SK-N-SH (cell line): ENCODE measurements at regions not wholly inside any gene's neighbourhood (a gene's known extent, or its start where the extent isn't known, plus 50 kb on each side); places are given as distances from the start of the nearest gene placed in this dataset.

ENCODE experiments used
- CTCF ChIA-PET: fragments of 300-600, 350-600 bp; formaldehyde crosslinking; extraction: SDS; loops from one replicate; lab custom pipeline; 2021; lab: Yijun Ruan, JAX
- POLR2A ChIA-PET: fragments of 350-600 bp; sonication (Branson Sonifier 250); formaldehyde crosslinking; extraction: SDS; loops from one replicate; lab custom pipeline; 2020; ENCODE audit warnings: antibody characterized with exemption, inconsistent platforms; lab: Yijun Ruan, JAX
- DNase-seq: peaks from one replicate; pipeline ENCODE4 v3.0.0; 2012
- H2AFZ ChIP-seq: fragments of 200-600 bp; sonication (generic); 2 replicates; pipeline ENCODE4 v1.8.1; 2016; ENCODE audit warnings: antibody characterized with exemption, mild to moderate bottlenecking, low read depth
- H3F3A ChIP-seq: fragments of 200-600 bp; sonication (generic); replicated peaks from 2 replicates; pipeline ENCODE3; 2016; ENCODE audit warnings: antibody characterized with exemption, mild to moderate bottlenecking; ENCODE audit not compliant: insufficient read depth
- H3K27ac ChIP-seq, 2 experiments: fragments of 200-500 bp in 1 of 2; fragments of 200-600 bp in 1 of 2; sonication (Bioruptor generic) in 1 of 2; sonication (generic), shearing (Covaris generic) in 1 of 2; 2 replicates each; pipeline versions ENCODE4 v1.5.1 to v1.6.1; 2014 to 2016; ENCODE audit warnings: low read depth in 2 of 2, inconsistent platforms in 1 of 2, low read length in 1 of 2, mild to moderate bottlenecking in 1 of 2, mixed read lengths in 1 of 2
- H3K27me3 ChIP-seq: fragments of 200-600 bp; sonication (generic), shearing (Covaris generic); 2 replicates; pipeline ENCODE4 v1.6.1; 2016; ENCODE audit warnings: mixed run types; ENCODE audit not compliant: insufficient read depth
- H3K36me3 ChIP-seq, 2 experiments: fragments of 200-500 bp in 1 of 2; fragments of 200-600 bp in 1 of 2; sonication (Bioruptor generic) in 1 of 2; sonication (generic) in 1 of 2; replicated peaks in 1 of 2; 2 replicates each; pipeline versions ENCODE3 to v1.5.1; 2014 to 2016; ENCODE audit warnings: low read length in 1 of 2, mild to moderate bottlenecking in 1 of 2; ENCODE audit not compliant: insufficient read depth in 2 of 2, control insufficient read depth in 1 of 2
- H3K4me1 ChIP-seq, 2 experiments: fragments of 200-500 bp in 1 of 2; fragments of 200-600 bp in 1 of 2; sonication (Bioruptor generic) in 1 of 2; sonication (generic), shearing (Covaris generic) in 1 of 2; 2 replicates each; pipeline versions ENCODE4 v1.5.1 to v1.6.1; 2014 to 2016; ENCODE audit warnings: low read depth in 1 of 2, low read length in 1 of 2, mixed run types in 1 of 2; ENCODE audit not compliant: insufficient read depth in 2 of 2, control insufficient read depth in 1 of 2
- H3K4me2 ChIP-seq: fragments of 200-600 bp; sonication (generic), shearing (Covaris generic); 2 replicates; pipeline ENCODE4 v1.6.1; 2017; ENCODE audit warnings: mixed run types
- H3K4me3 ChIP-seq, 2 experiments: fragments of 200-500 bp in 1 of 2; fragments of 200-600 bp in 1 of 2; sonication (Bioruptor generic) in 1 of 2; sonication (generic), shearing (Covaris generic) in 1 of 2; 2 replicates each; pipeline versions ENCODE4 v1.5.1 to v1.8.1; 2014 to 2016; ENCODE audit warnings: low read depth in 2 of 2, inconsistent platforms in 1 of 2, low read length in 1 of 2, mild to moderate bottlenecking in 1 of 2, mixed read lengths in 1 of 2, moderate library complexity in 1 of 2
- H3K79me2 ChIP-seq: fragments of 200-600 bp; sonication (generic); 2 replicates; pipeline ENCODE4 v1.8.1; 2017; ENCODE audit warnings: mild to moderate bottlenecking; ENCODE audit not compliant: insufficient read depth
- H3K9ac ChIP-seq: fragments of 200-600 bp; sonication (generic); 2 replicates; pipeline ENCODE4 v1.6.1; 2017; ENCODE audit warnings: mixed run types
- H3K9me2 ChIP-seq: fragments of 200-600 bp; sonication (generic); 2 replicates; pipeline ENCODE4 v1.6.1; 2017; ENCODE audit warnings: mixed run types
- H3K9me3 ChIP-seq: fragments of 200-600 bp; sonication (generic); 2 replicates; pipeline ENCODE4 v1.6.1; 2017; ENCODE audit warnings: mixed run types, mild to moderate bottlenecking, moderate library complexity
- H4K20me1 ChIP-seq: fragments of 200-600 bp; sonication (generic); 2 replicates; pipeline ENCODE4 v1.6.1; 2017; ENCODE audit warnings: mild to moderate bottlenecking, mixed run types; ENCODE audit not compliant: insufficient read depth
- ELF1 ChIP-seq: IDR thresholded peaks from 2 replicates; pipeline ENCODE4 v1.4.0; 2012
- FOSL2 ChIP-seq: IDR thresholded peaks from 2 replicates; pipeline ENCODE4 v1.4.0; 2012; ENCODE audit warnings: low read depth, mild to moderate bottlenecking, moderate library complexity, borderline replicate concordance
- FOXM1 ChIP-seq: IDR thresholded peaks from 2 replicates; pipeline ENCODE4 v1.4.0; 2012; ENCODE audit warnings: low read depth, mild to moderate bottlenecking
- GATA2 ChIP-seq: sonication (generic); formaldehyde crosslinking; IDR thresholded peaks from 2 replicates; pipeline ENCODE4 v1.5.0; 2020; ENCODE audit warnings: mild to moderate bottlenecking, missing genetic modification reagents
- JUND ChIP-seq: IDR thresholded peaks from 2 replicates; pipeline ENCODE4 v1.4.0; 2012
- MAX ChIP-seq: IDR thresholded peaks from 2 replicates; pipeline ENCODE4 v1.4.0; 2012; ENCODE audit warnings: low read depth
- MEF2A ChIP-seq: IDR thresholded peaks from 2 replicates; pipeline ENCODE4 v1.4.0; 2012; ENCODE audit warnings: low read depth, borderline replicate concordance
- NFIC ChIP-seq: IDR thresholded peaks from 2 replicates; pipeline ENCODE4 v1.4.0; 2012; ENCODE audit warnings: borderline replicate concordance
- NRF1 ChIP-seq: IDR thresholded peaks from 2 replicates; pipeline ENCODE4 v1.6.1; 2012; ENCODE audit warnings: low read depth, mild to moderate bottlenecking, low read length
- POLR2AphosphoS5 ChIP-seq: IDR thresholded peaks from 2 replicates; pipeline ENCODE4 v1.6.1; 2012; ENCODE audit warnings: low read depth, low read length
- RAD21 ChIP-seq: IDR thresholded peaks from 2 replicates; pipeline ENCODE4 v1.6.1; 2012; ENCODE audit warnings: mild to moderate bottlenecking, low read length
- RCOR1 ChIP-seq: fragments of 150-350 bp; IDR thresholded peaks from 2 replicates; pipeline ENCODE4 v1.6.1; 2017; ENCODE audit warnings: antibody characterized with exemption, low read length
- REST ChIP-seq: IDR thresholded peaks from 2 replicates; pipeline ENCODE4 v1.6.1; 2012; ENCODE audit warnings: mild to moderate bottlenecking, low read depth, low read length, moderate library complexity
- RFX5 ChIP-seq: IDR thresholded peaks from 2 replicates; pipeline ENCODE4 v1.6.1; 2012; ENCODE audit warnings: mild to moderate bottlenecking, improper control_type of control experiment, low read length
- USF1 ChIP-seq: IDR thresholded peaks from 2 replicates; pipeline ENCODE4 v1.4.0; 2012; ENCODE audit warnings: low read depth, borderline replicate concordance
- ZBTB33 ChIP-seq: IDR thresholded peaks from 2 replicates; pipeline ENCODE4 v1.4.0; 2012; ENCODE audit warnings: low read depth, borderline replicate concordance
- WGBS: methylation state at CpG from one replicate; pipeline ENCODE4 v1.1.6; 2017; ENCODE audit warnings: low lambda C conversion rate; 5-methylcytosine and 5-hydroxymethylcytosine counted together

- H3K4me1 ChIP-seq: 0 out of 4 replicates have a peak, but pooled peaks cover 0 to 4% of the 10 kb centered on the region in 2 experiments
- no peak overlapping the region for H3K4me2 ChIP-seq
- no peak overlapping the region for H2AFZ ChIP-seq
- no peaks in the 10 kb centered on the region for H3K79me2 ChIP-seq
- H3K27ac ChIP-seq: no peak overlapping the region
- H3K9me2 ChIP-seq: no peaks in the 10 kb centered on the region; the same call in 1 of the 2 replicates
- no peaks in the 10 kb centered on the region for H3F3A ChIP-seq
- no peaks in the 10 kb centered on the region for H3K27me3 ChIP-seq
- DNase-seq: no peak
- CTCF ChIA-PET: interaction anchor here (1.2 kb wide), 1 partner anchor 19 kb away, joined by 3 read pairs; no protein-coding TSS in a partner anchor
- H3K9ac ChIP-seq: no peak overlapping the region
- H3K36me3 ChIP-seq: no peaks in the 10 kb centered on the region
- no peak overlapping the region for H3K4me3 ChIP-seq
- H3K9me3 ChIP-seq: no peaks in the 10 kb centered on the region
- POLR2A ChIA-PET: no interaction called here
- TF ChIP-seq NFIC (no peak), GATA2 (CRISPR knock-in tag) (no peak), NRF1 (no peak), ELF1 (no peak), ZBTB33 (no peak), MAX (no peak)
- no peaks in the 10 kb centered on the region for H4K20me1 ChIP-seq
These were observed 321.7 kb downstream of the CENPW start for GRCh38 chr6:126661646-126662045.

- no peaks in the 10 kb centered on the region for H3K9me3 ChIP-seq
- H3K4me2 ChIP-seq: no peak overlapping the region
- no peaks in the 10 kb centered on the region; the same call in 1 of the 2 replicates for H3K9me2 ChIP-seq
- H3K4me1 ChIP-seq: 0 out of 4 replicates have a peak, but pooled peaks cover 0 to 4% of the 10 kb centered on the region in 2 experiments
- H3K36me3 ChIP-seq: no peaks in the 10 kb centered on the region
- no peaks in the 10 kb centered on the region for H4K20me1 ChIP-seq
- CTCF ChIA-PET: interaction anchor here (1.4 to 1.9 kb wide), 2 partner anchors 302 to 665 kb away, joined by 4 to 5 read pairs; no protein-coding TSS in a partner anchor
- no peaks in the 10 kb centered on the region for H3K27me3 ChIP-seq
- POLR2A ChIA-PET: no interaction called here
- H2AFZ ChIP-seq: no peak overlapping the region
- H3K79me2 ChIP-seq: no peaks in the 10 kb centered on the region
- no peak for TF ChIP-seq MEF2A
- no peak for TF ChIP-seq POLR2AphosphoS5
- TF ChIP-seq, all 33 proteins: peak for 0
- H3K4me3 ChIP-seq: no peak overlapping the region
- DNase-seq: no peak
- H3F3A ChIP-seq: no peaks in the 10 kb centered on the region
- H3K27ac ChIP-seq: no peak overlapping the region
- no peak overlapping the region for H3K9ac ChIP-seq
These were observed 323.1 kb downstream of the CENPW start for GRCh38 chr6:126662966-126663365.

- Histone ChIP-seq H3F3A (no peaks in the 10 kb centered on the region), H3K4me1 (0 out of 4 replicates have a peak, but pooled peaks cover 0 to 4% of the 10 kb centered on the region in 2 experiments), H3K9me2 (no peaks in the 10 kb centered on the region; the same call in 1 of the 2 replicates), H3K4me3 (no peak overlapping the region), H3K36me3 (no peaks in the 10 kb centered on the region), H2AFZ (peak overlapping the region; percentile 39; the same call in 1 of the 2 replicates), H3K27ac (no peak overlapping the region), H4K20me1 (no peaks in the 10 kb centered on the region), H3K27me3 (no peaks in the 10 kb centered on the region), H3K4me2 (no peak overlapping the region), H3K9me3 (no peaks in the 10 kb centered on the region), H3K9ac (no peak overlapping the region), H3K79me2 (no peaks in the 10 kb centered on the region)
- ChIA-PET POLR2A (no interaction called here), CTCF (interaction anchor here (0.7 kb wide), 1 partner anchor 188 kb away, joined by 3 read pairs; no protein-coding TSS in a partner anchor)
- DNase-seq: no peak
- 18% methylated on average over 1 of the region's 1 CpG for WGBS
- TF ChIP-seq MEF2A (no peak), RAD21 (no peak), MAX (no peak), RFX5 (no peak), REST (no peak), POLR2AphosphoS5 (no peak), USF1 (no peak), NFIC (no peak), RCOR1 (no peak), JUND (no peak), FOXM1 (no peak), FOSL2 (no peak), NRF1 (no peak)
These were observed 324.4 kb downstream of the CENPW start for GRCh38 chr6:126664271-126664670.
